ENCODE measurements at regions not wholly inside any gene's neighbourhood (a gene's known extent, or its start where the extent isn't known, plus 50 kb on each side); places are given as distances from the start of the nearest gene placed in this dataset.
"Not testable (repeated sequence)": the region's sequence is repeated elsewhere in the genome, so short reads cannot be mapped to it uniquely, and the experiment has no call there.

GRCh38 chr21:23664193-23664694 is 1943.0 kb downstream of the MRPL39 start:
- no peak for DNase-seq

GRCh38 chr21:23660560-23660959 is 1946.7 kb downstream of the MRPL39 start:
- no peak for DNase-seq

- no peak for DNase-seq
Observed at GRCh38 chr21:23644768-23645167, 1962.5 kb downstream of the MRPL39 start.

GRCh38 chr21:23639721-23640120 is 1967.6 kb downstream of the MRPL39 start:
- no peak for DNase-seq

- no peak for DNase-seq
Observed at GRCh38 chr21:23638131-23638695, 1969.1 kb downstream of the MRPL39 start.

GRCh38 chr21:23633447-23633940 is 1973.8 kb downstream of the MRPL39 start:
- DNase-seq, result no peak

- DNase-seq, result no peak
Observed at GRCh38 chr21:23624281-23624680, 1983.0 kb downstream of the MRPL39 start.

GRCh38 chr21:23613014-23613413 is 1994.3 kb downstream of the MRPL39 start:
- no peak for DNase-seq

- DNase-seq, result no peak
Observed at GRCh38 chr21:23612210-23612609, 1995.1 kb downstream of the MRPL39 start.

GRCh38 chr21:23607782-23608431 is 1999.4 kb downstream of the MRPL39 start:
- DNase-seq, result no peak

- DNase-seq, result no peak
Observed at GRCh38 chr21:23601549-23601948, 2005.7 kb downstream of the MRPL39 start.

- no peak for DNase-seq
Observed at GRCh38 chr21:23593582-23593981, 2013.7 kb downstream of the MRPL39 start.

- DNase-seq, result no peak
Observed at GRCh38 chr21:23585419-23585818, 2021.9 kb downstream of the MRPL39 start.

- DNase-seq, result no peak
Observed at GRCh38 chr21:23579573-23579972, 2027.7 kb downstream of the MRPL39 start.

GRCh38 chr21:23578027-23578426 is 2029.3 kb downstream of the MRPL39 start:
- DNase-seq, result no peak

GRCh38 chr21:23574932-23575331 is 2032.3 kb downstream of the MRPL39 start:
- DNase-seq, result no peak

- DNase-seq, result not testable (repeated sequence)
Observed at GRCh38 chr21:23548924-23549323, 2058.4 kb downstream of the MRPL39 start.

GRCh38 chr21:23543333-23543732 is 2063.9 kb downstream of the MRPL39 start:
- no peak for DNase-seq

GRCh38 chr21:23542097-23542496 is 2065.2 kb downstream of the MRPL39 start:
- no peak for DNase-seq

GRCh38 chr21:23541571-23541970 is 2065.7 kb downstream of the MRPL39 start:
- DNase-seq, result no peak

- DNase-seq, result no peak
Observed at GRCh38 chr21:23534850-23535249, 2072.4 kb downstream of the MRPL39 start.

- no peak for DNase-seq
Observed at GRCh38 chr21:23531444-23531843, 2075.8 kb downstream of the MRPL39 start.

- DNase-seq, result no peak
Observed at GRCh38 chr21:23524685-23525084, 2082.6 kb downstream of the MRPL39 start.

GRCh38 chr21:23522751-23523150 is 2084.5 kb downstream of the MRPL39 start:
- DNase-seq, result no peak

- no peak for DNase-seq
Observed at GRCh38 chr21:23507501-23507900, 2099.8 kb downstream of the MRPL39 start.

All from CD4-positive, alpha-beta T cell treated with Interleukin-15 for 1 hour (primary cell).